Lung (tissue), 11 donors: ENCODE measurements at regions not wholly inside any gene's neighbourhood (a gene's known extent, or its start where the extent isn't known, plus 50 kb on each side); places are given as distances from the start of the nearest gene placed in this dataset.
A peak's percentile ranks its signal among the peaks of the same experiment; 100 is the strongest.
"Not testable (repeated sequence)": the region's sequence is repeated elsewhere in the genome, so short reads cannot be mapped to it uniquely, and the experiment has no call there.

Experiments used
- ATAC-seq: fragments of 200-7000 bp; cut with Tn5 transposase; one replicate; pipeline ENCODE4 v1.9.1; 2020; ENCODE audit warnings: moderate number of reproducible peaks; ENCODE audit not compliant: insufficient read depth, low FRiP score
- DNase-seq, 3 donors: peaks; one replicate each; pipeline ENCODE4 v3.0.0-alpha.2; 2013 to 2017
- H3K27ac ChIP-seq, 2 donors: one replicate each; pipeline ENCODE4 v1.5.1; 2013; ENCODE audit warnings: mild to moderate bottlenecking in 2 of 2, moderate library complexity in 2 of 2, control low read depth in 1 of 2, inconsistent platforms in 1 of 2, low read depth in 1 of 2, low read length in 1 of 2
- H3K27me3 ChIP-seq, 3 donors: one replicate each; pipeline ENCODE4 v1.5.1; 2013; ENCODE audit warnings: low read length in 2 of 3; ENCODE audit not compliant: control insufficient read depth in 3 of 3, insufficient read depth in 3 of 3
- H3K36me3 ChIP-seq, 4 donors: one replicate each; pipeline ENCODE4 v1.5.1; 2013; ENCODE audit warnings: low read length in 4 of 4, mild to moderate bottlenecking in 1 of 4, moderate library complexity in 1 of 4; ENCODE audit not compliant: control insufficient read depth in 4 of 4, insufficient read depth in 4 of 4
- H3K4me1 ChIP-seq, 5 donors: one replicate each; pipeline ENCODE4 v1.5.1; 2013; ENCODE audit warnings: low read length in 5 of 5, mild to moderate bottlenecking in 2 of 5, moderate library complexity in 1 of 5; ENCODE audit not compliant: control insufficient read depth in 5 of 5, insufficient read depth in 5 of 5
- H3K4me3 ChIP-seq: one replicate; pipeline ENCODE4 v1.5.1; 2013; ENCODE audit warnings: mild to moderate bottlenecking, control low read depth, moderate library complexity
- H3K9ac ChIP-seq, 2 donors: one replicate each; pipeline ENCODE4 v1.5.1; 2013; ENCODE audit warnings: low read length in 2 of 2, control low read depth in 1 of 2; ENCODE audit not compliant: insufficient read depth in 1 of 2
- H3K9me3 ChIP-seq, 4 donors: one replicate each; pipeline ENCODE4 v1.5.1; 2013; ENCODE audit warnings: low read length in 3 of 4, mild to moderate bottlenecking in 1 of 4, moderate library complexity in 1 of 4; ENCODE audit not compliant: control insufficient read depth in 4 of 4, insufficient read depth in 3 of 4
- WGBS, 2 donors: extraction: QIAGEN DNeasy Blood & Tissue Kit; methylation state at CpG; one replicate each; pipeline ENCODE4 v1.1.7; 2013; 5-methylcytosine and 5-hydroxymethylcytosine counted together
- TF ChIP-seq, protein P1 (sequence below): IDR thresholded peaks from 2 replicates; pipeline ENCODE4 v1.5.1; 2012; ENCODE audit warnings: mild to moderate bottlenecking; ENCODE audit errors: control extremely low read depth, extremely low read depth
- donor health status: control.
- donor health status: control.
- donor health status: Bipolar disorder and iron deficiency.
- donor health status: healthy.
- donor health status: DM: yes; HTN: yes; CAD: no.

DNA sequence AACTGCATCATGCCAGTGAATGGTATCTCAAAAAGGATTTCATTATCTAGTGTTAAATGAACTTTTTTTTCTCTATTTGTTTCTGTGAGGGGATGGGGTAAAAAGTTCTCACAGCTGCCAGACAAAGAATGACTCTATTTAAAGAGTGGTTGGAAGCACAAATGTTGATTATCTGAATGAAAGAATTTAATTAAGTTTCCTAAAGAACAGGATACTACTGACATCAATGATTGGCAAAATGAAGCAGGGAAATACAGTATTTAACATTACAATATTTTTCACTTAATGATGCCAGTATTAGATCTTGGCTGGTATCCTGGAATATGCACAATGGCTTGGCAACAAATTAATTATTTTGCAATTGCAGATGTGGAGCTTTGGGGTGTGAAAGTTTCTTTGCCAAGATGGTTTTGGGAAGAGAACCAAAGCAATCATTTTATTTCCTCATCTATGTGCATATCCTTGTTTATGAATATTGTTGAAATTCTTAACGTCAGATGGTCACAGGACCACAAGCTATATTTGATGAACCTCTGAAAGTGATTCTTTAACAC is 336.8 kb downstream of the ARL4A start:
- Histone ChIP-seq H3K9ac (no peak overlapping the region), H3K36me3 (no peaks in the 10 kb centered on the region), H3K4me3 (no peak overlapping the region), H3K4me1 (peaks cover 0 to 30% (median 0%) of the 10 kb centered on the region in 5 donors), H3K9me3 (no peaks in the 10 kb centered on the region), H3K27me3 (no peaks in the 10 kb centered on the region), H3K27ac (no peak overlapping the region)
- TF ChIP-seq, protein P1, sequence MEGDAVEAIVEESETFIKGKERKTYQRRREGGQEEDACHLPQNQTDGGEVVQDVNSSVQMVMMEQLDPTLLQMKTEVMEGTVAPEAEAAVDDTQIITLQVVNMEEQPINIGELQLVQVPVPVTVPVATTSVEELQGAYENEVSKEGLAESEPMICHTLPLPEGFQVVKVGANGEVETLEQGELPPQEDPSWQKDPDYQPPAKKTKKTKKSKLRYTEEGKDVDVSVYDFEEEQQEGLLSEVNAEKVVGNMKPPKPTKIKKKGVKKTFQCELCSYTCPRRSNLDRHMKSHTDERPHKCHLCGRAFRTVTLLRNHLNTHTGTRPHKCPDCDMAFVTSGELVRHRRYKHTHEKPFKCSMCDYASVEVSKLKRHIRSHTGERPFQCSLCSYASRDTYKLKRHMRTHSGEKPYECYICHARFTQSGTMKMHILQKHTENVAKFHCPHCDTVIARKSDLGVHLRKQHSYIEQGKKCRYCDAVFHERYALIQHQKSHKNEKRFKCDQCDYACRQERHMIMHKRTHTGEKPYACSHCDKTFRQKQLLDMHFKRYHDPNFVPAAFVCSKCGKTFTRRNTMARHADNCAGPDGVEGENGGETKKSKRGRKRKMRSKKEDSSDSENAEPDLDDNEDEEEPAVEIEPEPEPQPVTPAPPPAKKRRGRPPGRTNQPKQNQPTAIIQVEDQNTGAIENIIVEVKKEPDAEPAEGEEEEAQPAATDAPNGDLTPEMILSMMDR, result no peak
- ATAC-seq, result no peak
- 44 to 77% methylated on average over 1 of the region's 1 CpG for WGBS, 2 donors
- peak in 2 of 3 donors; percentile 59 to 79 for DNase-seq

DNA sequence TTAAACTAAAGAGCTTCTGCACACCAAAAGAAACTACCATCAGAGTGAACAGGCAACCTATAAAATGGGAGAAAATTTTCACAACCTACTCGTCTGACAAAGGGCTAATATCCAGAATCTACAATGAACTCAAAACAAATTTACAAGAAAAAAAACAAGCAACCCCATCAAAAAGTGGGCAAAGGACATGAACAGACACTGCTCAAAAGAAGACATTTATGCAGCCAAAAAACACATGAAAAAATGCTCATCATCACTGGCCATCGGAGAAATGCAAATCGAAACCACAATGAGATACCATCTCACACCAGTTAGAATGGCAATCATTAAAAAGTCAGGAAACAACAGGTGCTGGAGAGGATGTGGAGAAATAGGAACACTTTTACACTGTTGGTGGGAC is 337.6 kb downstream of the ARL4A start:
- H3K36me3 ChIP-seq, H3K9me3 ChIP-seq, H3K27ac ChIP-seq, H3K9ac ChIP-seq, DNase-seq, H3K27me3 ChIP-seq, ATAC-seq, H3K4me3 ChIP-seq: not testable (repeated sequence)
- 85 to 86% methylated on average over 3 of the region's 3 CpGs for WGBS, 2 donors
- peaks cover 0 to 30% (median 0%) of the 10 kb centered on the region in 5 donors for H3K4me1 ChIP-seq

DNA sequence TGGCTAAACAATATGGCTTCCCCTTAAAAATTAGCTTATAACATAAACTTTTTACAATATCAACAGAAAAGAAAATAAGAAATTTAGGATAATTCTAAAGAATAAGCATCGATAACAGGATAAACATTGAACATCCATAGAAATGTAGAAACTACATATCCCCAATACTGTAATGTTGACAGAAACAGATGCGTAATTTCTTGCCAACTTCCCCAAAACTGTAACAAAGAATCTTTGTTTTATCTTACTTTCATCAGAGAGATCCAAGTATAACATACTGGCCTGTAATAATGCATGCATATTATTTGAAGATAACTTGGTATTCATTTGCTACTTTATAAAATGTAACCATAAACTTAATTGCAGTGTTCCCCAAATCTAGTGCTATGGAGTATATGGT is 339.9 kb downstream of the ARL4A start:
- Histone ChIP-seq H3K27me3 (no peaks in the 10 kb centered on the region), H3K27ac (no peak overlapping the region), H3K4me3 (no peak overlapping the region), H3K36me3 (no peaks in the 10 kb centered on the region), H3K4me1 (peaks cover 0 to 19% (median 0%) of the 10 kb centered on the region in 5 donors), H3K9me3 (no peaks in the 10 kb centered on the region), H3K9ac (no peak overlapping the region)
- DNase-seq (no peak), ATAC-seq (no peak)
- TF ChIP-seq, protein P1, result no peak
- 92 to 96% methylated on average over 2 of the region's 2 CpGs for WGBS, 2 donors

DNA sequence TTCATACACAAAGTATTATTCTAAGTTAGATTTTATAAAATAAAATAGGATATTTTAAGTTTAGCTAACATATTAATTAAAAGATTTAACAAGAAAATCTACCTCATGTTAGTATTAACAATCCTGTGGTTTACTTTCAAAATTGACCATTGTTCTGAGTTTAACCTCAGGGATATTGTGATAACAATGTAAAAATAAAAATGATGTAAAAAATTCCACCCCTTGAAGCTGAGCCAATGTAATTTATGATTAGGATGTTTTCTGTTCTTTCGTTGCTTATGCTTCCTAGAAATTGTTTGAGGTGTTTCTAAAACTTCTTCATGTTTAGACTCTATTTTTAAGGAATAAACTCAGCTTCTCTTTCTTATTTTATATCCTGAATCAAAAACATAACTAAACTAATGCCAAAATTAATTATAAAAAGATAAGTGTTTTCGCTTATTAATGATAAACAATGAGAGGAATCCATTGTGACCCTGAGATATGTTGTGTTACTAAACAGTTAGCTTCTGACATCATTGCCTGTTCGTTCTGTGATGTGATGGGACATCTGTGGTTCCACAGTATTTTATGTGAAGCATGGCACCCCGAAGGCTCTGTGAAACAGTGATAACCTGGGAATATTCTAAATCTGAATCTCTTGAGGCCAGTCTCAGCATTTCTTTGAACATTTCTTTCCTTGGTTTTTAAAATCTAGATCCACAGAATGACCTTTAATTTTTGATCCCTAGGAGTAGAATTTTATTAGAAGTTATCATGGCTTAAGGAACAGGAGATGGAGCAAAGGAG is 340.8 kb downstream of the ARL4A start:
- Histone ChIP-seq H3K4me3 (no peak overlapping the region), H3K36me3 (no peaks in the 10 kb centered on the region), H3K9me3 (no peaks in the 10 kb centered on the region), H3K27ac (no peak overlapping the region), H3K27me3 (no peaks in the 10 kb centered on the region), H3K4me1 (peaks cover 0 to 19% (median 3%) of the 10 kb centered on the region in 5 donors), H3K9ac (no peak overlapping the region)
- TF ChIP-seq, protein P1, result no peak
- no peak for ATAC-seq
- peak in 1 of 3 donors; percentile 18 for DNase-seq
- WGBS, 2 donors, result 53 to 73% methylated on average over 4 of the region's 4 CpGs
